Kidney (tissue), 13 donors: ENCODE measurements at regions not wholly inside any gene's neighbourhood (a gene's known extent, or its start where the extent isn't known, plus 50 kb on each side); places are given as distances from the start of the nearest gene placed in this dataset.
"Not testable (repeated sequence)": the region's sequence is repeated elsewhere in the genome, so short reads cannot be mapped to it uniquely, and the experiment has no call there.

ENCODE experiments used
- DNase-seq, 5 donors: peaks; one replicate each; pipeline ENCODE4 v3.0.0-alpha.2; 2013 to 2020
- FAIRE-seq: peaks from 2 replicates; lab custom pipeline; 2012; peaks lifted over from hg19 to GRCh38; lab: Jason Lieb, UNC
- H3K27ac ChIP-seq, 2 donors: one replicate each; pipeline ENCODE4 v1.7.0; 2013; ENCODE audit warnings: low read depth in 2 of 2, low read length in 2 of 2, inconsistent platforms in 1 of 2
- H3K27me3 ChIP-seq: one replicate; pipeline ENCODE4 v1.7.1; 2013; ENCODE audit warnings: low read length, inconsistent platforms; ENCODE audit not compliant: control insufficient read depth, insufficient read depth
- H3K36me3 ChIP-seq, 3 donors: one replicate each; pipeline versions ENCODE4 v1.7.0 to v1.7.1; 2013; ENCODE audit warnings: low read length in 3 of 3, control low read depth in 1 of 3, inconsistent platforms in 1 of 3; ENCODE audit not compliant: insufficient read depth in 3 of 3, control insufficient read depth in 2 of 3
- H3K4me1 ChIP-seq, 3 donors: one replicate each; pipeline versions ENCODE4 v1.7.0 to v1.7.1; 2013; ENCODE audit warnings: low read length in 3 of 3, inconsistent platforms in 1 of 3, low read depth in 1 of 3; ENCODE audit not compliant: control insufficient read depth in 2 of 3, insufficient read depth in 2 of 3
- H3K4me3 ChIP-seq, 3 donors: one replicate each; pipeline versions ENCODE4 v1.7.0 to v1.8.1; 2013; ENCODE audit warnings: low read length in 3 of 3, control low read depth in 1 of 3, inconsistent platforms in 1 of 3
- H3K9ac ChIP-seq, 3 donors: one replicate each; pipeline versions ENCODE4 v1.7.0 to v1.7.1; 2013; ENCODE audit warnings: low read length in 3 of 3, control low read depth in 1 of 3, inconsistent platforms in 1 of 3
- H3K9me3 ChIP-seq, 3 donors: one replicate each; pipeline versions ENCODE4 v1.7.0 to v1.7.1; 2013; ENCODE audit warnings: low read length in 3 of 3, control low read depth in 1 of 3, inconsistent platforms in 1 of 3; ENCODE audit not compliant: control insufficient read depth in 2 of 3, insufficient read depth in 1 of 3
- CTCF ChIP-seq: IDR thresholded peaks from 3 replicates; pipeline ENCODE4 v1.5.1; 2012; ENCODE audit warnings: mild to moderate bottlenecking, moderate library complexity, borderline replicate concordance; ENCODE audit not compliant: insufficient read depth; ENCODE audit errors: extremely low read depth
- intact Hi-C: fragments of 100-400 bp; cut with DNase I; formaldehyde crosslinking; loops from one replicate; pipeline ENCODE4 v1.11.1; 2022
- donor health status: control.
- donor health status: control.
- donor health status: control.
- donor health status: control.
- donor health status: control.
- donor health status: DM: yes; HTN: yes; CAD: no.
- donor health status: Normal renal cell carcinoma (clear cell type).

GRCh38 chr15:58377193-58377592, 54.6 kb upstream of the LIPC start:
- peaks cover 0 to 6% (median 2%) of the 10 kb centered on the region in 3 donors for H3K9me3 ChIP-seq
- no peak overlapping the region for H3K9ac ChIP-seq
- intact Hi-C loops = no loop called here
- no peaks in the 10 kb centered on the region for H3K27me3 ChIP-seq
- TF ChIP-seq CTCF = no peak
- H3K27ac ChIP-seq = no peak overlapping the region
- FAIRE-seq (no peak), DNase-seq (no peak)
- no peak overlapping the region for H3K4me3 ChIP-seq
- no peaks in the 10 kb centered on the region for H3K36me3 ChIP-seq
- H3K4me1 ChIP-seq = peaks cover 0 to 8% (median 3%) of the 10 kb centered on the region in 3 donors

GRCh38 chr15:58378241-58379085, 53.3 kb upstream of the LIPC start:
- H3K27me3 ChIP-seq = no peaks in the 10 kb centered on the region
- H3K27ac ChIP-seq = no peak overlapping the region
- H3K4me3 ChIP-seq = no peak overlapping the region
- intact Hi-C loops = no loop called here
- no peaks in the 10 kb centered on the region for H3K36me3 ChIP-seq
- peaks cover 0 to 8% (median 3%) of the 10 kb centered on the region in 3 donors for H3K4me1 ChIP-seq
- no peak overlapping the region for H3K9ac ChIP-seq
- DNase-seq (no peak), FAIRE-seq (no peak)
- H3K9me3 ChIP-seq = peaks cover 0 to 6% (median 2%) of the 10 kb centered on the region in 3 donors
- no peak for TF ChIP-seq CTCF

- intact Hi-C loops = not testable (repeated sequence)
These were observed 52.3 kb upstream of the LIPC start for GRCh38 chr15:58379454-58379853.

GRCh38 chr15:58380280-58380945, 51.4 kb upstream of the LIPC start:
- no peak overlapping the region for H3K27ac ChIP-seq
- DNase-seq (no peak), FAIRE-seq (no peak)
- H3K4me1 ChIP-seq = no peaks in the 10 kb centered on the region
- peaks cover 0 to 6% (median 2%) of the 10 kb centered on the region in 3 donors for H3K9me3 ChIP-seq
- intact Hi-C loops = no loop called here
- no peak overlapping the region for H3K4me3 ChIP-seq
- no peak for TF ChIP-seq CTCF
- no peaks in the 10 kb centered on the region for H3K27me3 ChIP-seq
- H3K36me3 ChIP-seq = no peaks in the 10 kb centered on the region
- no peak overlapping the region for H3K9ac ChIP-seq

More at GRCh38 chr15:58379454-58379853, 52.3 kb upstream of the LIPC start:
- H3K4me1 ChIP-seq, H3K27ac ChIP-seq, FAIRE-seq, H3K36me3 ChIP-seq, H3K27me3 ChIP-seq, H3K9ac ChIP-seq, H3K9me3 ChIP-seq, DNase-seq, H3K4me3 ChIP-seq: not testable (repeated sequence)
